ENCODE measurements at regions not wholly inside any gene's neighbourhood (a gene's known extent, or its start where the extent isn't known, plus 50 kb on each side); places are given as distances from the start of the nearest gene placed in this dataset.

DNA sequence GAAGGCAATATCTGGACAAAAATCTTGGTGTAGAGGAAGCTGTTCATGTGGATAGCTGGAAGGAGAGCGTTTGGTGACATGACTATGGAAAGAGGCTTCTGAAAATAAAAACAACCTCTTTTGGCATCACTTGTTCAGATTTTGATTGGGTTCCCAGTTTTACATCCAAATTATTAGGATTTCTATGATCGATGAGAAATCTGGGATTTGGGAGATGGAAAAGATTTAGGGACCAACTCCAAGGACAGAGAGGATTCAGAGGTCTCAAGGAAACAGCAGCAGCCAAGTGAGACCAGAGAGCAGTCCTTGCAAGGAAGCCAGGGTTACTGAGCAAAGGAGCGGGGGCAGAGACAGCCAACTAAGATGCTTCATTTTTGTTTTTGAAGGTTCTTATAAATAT, 441.7 kb downstream of the TRIB2 start:
- Histone ChIP-seq H3K4me1 (ENCODE audit: control insufficient read depth, insufficient read depth, low read length) (no peaks in the 10 kb centered on the region), H3K27ac (ENCODE audit: low read length) (no peak overlapping the region), H3K9me3 (ENCODE audit: control insufficient read depth, low read depth, low read length) (no peaks in the 10 kb centered on the region), H3K4me3 (ENCODE audit: low read length) (no peak overlapping the region), H3K36me3 (ENCODE audit: control insufficient read depth, insufficient read depth, low read length) (no peaks in the 10 kb centered on the region), H3K27me3 (ENCODE audit: control insufficient read depth, insufficient read depth, low read length) (no peaks in the 10 kb centered on the region)
- WGBS (ENCODE audit: insufficient coverage, low lambda C conversion rate), result 89% methylated on average over 1 of the region's 3 CpGs
- DNase-seq, result no peak

DNA sequence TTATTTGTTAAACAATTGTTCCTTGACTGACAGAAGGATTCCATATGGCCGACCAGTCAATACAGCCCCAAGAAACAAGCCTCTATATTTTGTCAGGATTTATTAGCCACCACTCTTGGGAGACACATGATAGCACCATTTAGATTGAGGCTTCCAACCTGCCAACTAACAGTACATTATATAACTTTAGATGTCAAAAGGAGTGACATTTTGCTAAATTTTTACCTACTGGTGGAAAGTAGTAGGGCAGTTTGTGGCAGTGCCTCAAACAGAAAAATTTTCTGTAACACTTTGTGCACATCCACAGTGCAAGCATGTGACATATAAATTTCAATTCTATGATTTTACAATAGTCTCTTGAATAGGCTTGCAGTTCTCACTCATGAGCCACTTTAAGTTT, 464.0 kb downstream of the TRIB2 start:
- H3K27ac ChIP-seq (ENCODE audit: low read length), result no peak overlapping the region
- no peaks in the 10 kb centered on the region for H3K27me3 ChIP-seq (ENCODE audit: control insufficient read depth, insufficient read depth, low read length)
- DNase-seq, result no peak
- H3K36me3 ChIP-seq (ENCODE audit: control insufficient read depth, insufficient read depth, low read length), result no peaks in the 10 kb centered on the region
- WGBS (ENCODE audit: insufficient coverage, low lambda C conversion rate), result no CpG with 5 or more reads among the region's 1 CpG
- no peaks in the 10 kb centered on the region for H3K9me3 ChIP-seq (ENCODE audit: control insufficient read depth, low read depth, low read length)
- no peaks in the 10 kb centered on the region for H3K4me1 ChIP-seq (ENCODE audit: control insufficient read depth, insufficient read depth, low read length)
- no peak overlapping the region for H3K4me3 ChIP-seq (ENCODE audit: low read length)

DNA sequence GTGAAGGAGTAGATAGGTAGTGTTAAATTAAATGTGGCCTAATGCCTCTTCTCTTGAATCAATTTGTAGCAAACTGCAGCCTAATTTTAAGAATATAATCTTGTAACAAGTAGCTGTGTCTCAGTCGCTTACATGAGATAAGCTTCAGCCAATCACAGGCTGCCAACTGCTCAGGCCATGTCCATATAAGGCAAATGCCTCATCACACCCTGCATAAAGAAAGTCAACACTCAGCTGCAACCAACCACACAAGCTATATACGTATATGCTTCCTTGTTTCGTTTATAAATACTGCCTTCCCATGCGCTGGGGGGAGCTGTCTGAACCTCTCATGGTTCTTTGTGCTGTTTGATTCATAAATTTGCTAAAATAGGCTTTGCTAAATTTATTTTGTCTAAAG, 476.3 kb downstream of the TRIB2 start:
- H3K36me3 ChIP-seq (ENCODE audit: control insufficient read depth, insufficient read depth, low read length), result no peaks in the 10 kb centered on the region
- no peaks in the 10 kb centered on the region for H3K4me1 ChIP-seq (ENCODE audit: control insufficient read depth, insufficient read depth, low read length)
- H3K4me3 ChIP-seq (ENCODE audit: low read length), result no peak overlapping the region
- H3K9me3 ChIP-seq (ENCODE audit: control insufficient read depth, low read depth, low read length), result no peaks in the 10 kb centered on the region
- DNase-seq, result no peak
- no peak overlapping the region for H3K27ac ChIP-seq (ENCODE audit: low read length)
- WGBS (ENCODE audit: insufficient coverage, low lambda C conversion rate), result 60% methylated on average over 1 of the region's 4 CpGs
- no peaks in the 10 kb centered on the region for H3K27me3 ChIP-seq (ENCODE audit: control insufficient read depth, insufficient read depth, low read length)

DNA sequence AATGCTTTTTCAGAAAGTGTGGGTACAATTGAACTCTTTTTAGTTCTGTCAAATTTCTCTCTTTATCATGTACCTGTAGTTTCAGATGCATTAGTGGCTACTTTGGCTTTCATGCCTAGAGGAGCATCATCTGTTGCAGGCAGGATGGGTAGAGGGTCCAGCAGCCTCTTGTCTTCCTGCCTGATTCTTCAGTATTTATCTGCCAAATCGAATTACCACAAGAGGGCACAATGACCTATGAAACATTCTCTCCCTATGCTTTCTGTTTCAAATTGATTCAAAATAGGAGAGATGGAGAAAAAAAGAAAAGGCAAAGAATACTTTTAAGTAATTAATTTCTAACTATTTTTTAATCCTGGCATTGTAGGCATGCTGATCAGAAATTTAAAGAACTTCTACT, 477.2 kb downstream of the TRIB2 start:
- WGBS (ENCODE audit: insufficient coverage, low lambda C conversion rate), result no CpG with 5 or more reads among the region's 1 CpG
- Histone ChIP-seq H3K36me3 (ENCODE audit: control insufficient read depth, insufficient read depth, low read length) (no peaks in the 10 kb centered on the region), H3K9me3 (ENCODE audit: control insufficient read depth, low read depth, low read length) (no peaks in the 10 kb centered on the region), H3K4me3 (ENCODE audit: low read length) (no peak overlapping the region), H3K27me3 (ENCODE audit: control insufficient read depth, insufficient read depth, low read length) (no peaks in the 10 kb centered on the region), H3K27ac (ENCODE audit: low read length) (no peak overlapping the region), H3K4me1 (ENCODE audit: control insufficient read depth, insufficient read depth, low read length) (no peaks in the 10 kb centered on the region)
- DNase-seq, result peak in 1 of 2 donors; percentile 4

DNA sequence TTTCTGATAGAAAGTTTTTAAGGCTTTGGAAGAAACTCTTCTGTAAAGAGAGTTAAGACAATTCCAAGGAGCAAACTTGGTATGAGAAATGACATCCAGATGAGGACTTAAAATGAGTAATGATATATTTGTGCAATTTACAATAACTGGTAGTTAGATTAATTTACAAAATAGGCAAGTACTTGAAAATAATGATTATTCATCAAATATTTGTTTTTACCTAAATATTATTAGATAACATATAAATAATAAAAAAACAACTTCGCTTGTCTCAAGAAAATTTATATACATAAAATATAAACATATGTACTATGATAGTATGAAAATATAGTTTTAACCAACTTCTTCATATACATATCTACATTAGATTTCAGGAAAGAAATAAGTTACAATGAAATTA, 478.5 kb downstream of the TRIB2 start:
- WGBS (ENCODE audit: insufficient coverage, low lambda C conversion rate), result 80% methylated on average over 1 of the region's 1 CpG
- Histone ChIP-seq H3K27me3 (ENCODE audit: control insufficient read depth, insufficient read depth, low read length) (no peaks in the 10 kb centered on the region), H3K36me3 (ENCODE audit: control insufficient read depth, insufficient read depth, low read length) (no peaks in the 10 kb centered on the region), H3K9me3 (ENCODE audit: control insufficient read depth, low read depth, low read length) (no peaks in the 10 kb centered on the region), H3K27ac (ENCODE audit: low read length) (no peak overlapping the region), H3K4me3 (ENCODE audit: low read length) (no peak overlapping the region), H3K4me1 (ENCODE audit: control insufficient read depth, insufficient read depth, low read length) (no peaks in the 10 kb centered on the region)
- no peak for DNase-seq

DNA sequence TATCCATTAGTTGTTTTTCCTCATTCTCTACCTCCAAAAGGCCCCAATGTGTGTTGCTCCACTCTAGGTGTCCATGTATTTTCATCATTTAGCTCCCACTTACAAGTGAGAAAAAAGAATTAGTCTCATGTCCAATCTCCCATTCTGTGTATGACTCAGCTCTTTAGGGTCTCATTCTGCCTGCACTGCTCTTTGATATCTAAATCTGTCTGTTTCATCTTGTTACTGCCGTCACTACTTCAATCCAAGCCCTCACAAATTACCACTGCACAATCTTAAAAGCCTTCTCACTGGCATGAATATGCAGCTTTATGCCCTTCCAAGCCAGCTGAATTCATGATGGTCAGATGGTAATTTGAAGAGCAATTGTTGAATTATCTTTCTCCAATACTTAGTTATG, 480.5 kb downstream of the TRIB2 start:
- Histone ChIP-seq H3K27ac (ENCODE audit: low read length) (no peak overlapping the region), H3K4me1 (ENCODE audit: control insufficient read depth, insufficient read depth, low read length) (no peaks in the 10 kb centered on the region), H3K4me3 (ENCODE audit: low read length) (no peak overlapping the region), H3K9me3 (ENCODE audit: control insufficient read depth, low read depth, low read length) (no peaks in the 10 kb centered on the region), H3K27me3 (ENCODE audit: control insufficient read depth, insufficient read depth, low read length) (no peaks in the 10 kb centered on the region), H3K36me3 (ENCODE audit: control insufficient read depth, insufficient read depth, low read length) (no peaks in the 10 kb centered on the region)
- WGBS (ENCODE audit: insufficient coverage, low lambda C conversion rate), result no CpG with 5 or more reads among the region's 1 CpG
- DNase-seq, result no peak

DNA sequence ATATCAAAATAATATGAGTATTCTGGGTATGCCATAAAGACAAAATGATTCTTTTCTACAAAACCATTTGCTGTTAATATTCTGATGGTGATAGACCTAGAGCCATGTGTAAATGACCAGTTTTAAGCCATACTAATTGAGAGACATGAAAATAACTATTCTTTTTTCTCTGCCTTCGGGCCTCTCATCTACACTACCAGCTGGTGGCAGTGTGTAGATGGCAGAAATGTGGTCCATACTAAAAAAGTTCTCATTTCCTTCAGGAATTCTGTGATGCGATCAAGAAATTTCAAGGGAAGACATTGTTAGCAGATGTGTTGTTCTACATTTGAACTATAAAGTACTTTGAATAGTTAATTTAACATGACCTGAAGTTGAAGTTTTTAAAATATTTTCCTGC, 485.2 kb downstream of the TRIB2 start:
- DNase-seq, result no peak
- 88% methylated on average over 1 of the region's 2 CpGs for whole genome bisulfite sequencing (ENCODE audit: insufficient coverage, low lambda C conversion rate)
- H3K27me3 ChIP-seq (ENCODE audit: control insufficient read depth, insufficient read depth, low read length), result no peaks in the 10 kb centered on the region
- H3K36me3 ChIP-seq (ENCODE audit: control insufficient read depth, insufficient read depth, low read length), result no peaks in the 10 kb centered on the region
- no peak overlapping the region for H3K27ac ChIP-seq (ENCODE audit: low read length)
- no peaks in the 10 kb centered on the region for H3K4me1 ChIP-seq (ENCODE audit: control insufficient read depth, insufficient read depth, low read length)
- H3K9me3 ChIP-seq (ENCODE audit: control insufficient read depth, low read depth, low read length), result no peaks in the 10 kb centered on the region
- no peak overlapping the region for H3K4me3 ChIP-seq (ENCODE audit: low read length)

DNA sequence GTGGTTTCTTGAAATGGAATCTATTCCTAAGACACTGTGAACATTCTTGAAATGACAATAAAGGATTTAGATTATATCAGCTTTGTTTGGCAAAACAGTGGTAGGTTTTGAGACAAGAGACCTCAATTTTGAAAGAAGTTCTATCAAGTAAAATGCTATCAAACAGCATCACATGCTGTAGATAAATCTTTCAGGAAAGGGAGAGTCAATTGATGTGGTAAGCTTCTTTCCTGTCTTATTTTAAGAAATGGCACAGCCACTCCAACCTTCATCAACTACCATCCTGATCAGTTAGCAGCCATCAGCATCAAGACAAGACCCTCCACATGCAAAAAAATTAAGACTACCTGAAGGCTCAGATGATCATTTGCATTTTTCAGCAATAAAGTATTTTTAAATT, 495.4 kb downstream of the TRIB2 start:
- no peaks in the 10 kb centered on the region for H3K4me1 ChIP-seq (ENCODE audit: control insufficient read depth, insufficient read depth, low read length)
- H3K27me3 ChIP-seq (ENCODE audit: control insufficient read depth, insufficient read depth, low read length), result no peaks in the 10 kb centered on the region
- H3K36me3 ChIP-seq (ENCODE audit: control insufficient read depth, insufficient read depth, low read length), result no peaks in the 10 kb centered on the region
- no peak overlapping the region for H3K4me3 ChIP-seq (ENCODE audit: low read length)
- H3K9me3 ChIP-seq (ENCODE audit: control insufficient read depth, low read depth, low read length), result no peaks in the 10 kb centered on the region
- no peak overlapping the region for H3K27ac ChIP-seq (ENCODE audit: low read length)
- DNase-seq, result no peak

DNA sequence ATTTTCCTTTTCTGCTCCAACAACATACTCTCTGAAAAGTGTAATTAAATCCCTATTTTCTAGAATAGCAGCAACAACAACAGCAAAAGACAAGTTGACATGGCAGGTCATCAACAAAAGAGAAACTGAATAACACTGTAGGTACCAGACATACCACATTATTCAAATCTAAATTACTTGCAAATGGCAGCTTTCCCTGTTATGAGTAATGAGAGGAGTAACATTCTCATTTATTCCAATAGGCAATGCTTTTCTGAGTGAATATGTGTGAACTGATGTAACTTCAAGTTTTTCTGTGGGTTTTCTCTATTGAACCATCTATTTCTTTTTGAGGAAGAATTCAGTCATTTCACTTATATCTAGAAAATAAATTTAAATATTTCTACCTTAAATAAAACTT, 501.5 kb downstream of the TRIB2 start:
- Histone ChIP-seq H3K27ac (ENCODE audit: low read length) (no peak overlapping the region), H3K9me3 (ENCODE audit: control insufficient read depth, low read depth, low read length) (no peaks in the 10 kb centered on the region), H3K4me1 (ENCODE audit: control insufficient read depth, insufficient read depth, low read length) (no peaks in the 10 kb centered on the region), H3K4me3 (ENCODE audit: low read length) (no peak overlapping the region), H3K36me3 (ENCODE audit: control insufficient read depth, insufficient read depth, low read length) (no peaks in the 10 kb centered on the region), H3K27me3 (ENCODE audit: control insufficient read depth, insufficient read depth, low read length) (no peaks in the 10 kb centered on the region)
- no peak for DNase-seq

DNA sequence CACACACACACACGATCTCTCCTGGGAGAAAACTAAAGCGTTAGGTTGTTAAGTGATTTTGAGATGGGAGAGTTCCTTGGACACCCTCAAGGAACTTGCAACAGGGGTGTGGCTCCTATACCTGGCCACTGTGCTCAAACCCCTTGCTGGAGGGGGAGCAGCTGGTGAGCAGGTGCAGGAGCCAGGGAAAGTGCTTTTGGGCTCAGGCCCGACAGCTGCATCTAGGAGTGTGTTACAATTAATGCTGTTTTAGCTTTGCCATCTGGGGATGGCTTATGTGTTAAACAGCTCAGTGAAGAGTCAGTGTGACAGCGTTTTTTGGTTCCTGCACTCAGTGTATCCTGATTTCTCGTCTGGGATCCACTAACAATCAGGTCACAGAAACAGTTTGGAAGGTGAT, 510.8 kb downstream of the TRIB2 start:
- Histone ChIP-seq H3K4me3 (ENCODE audit: low read length) (no peak overlapping the region), H3K9me3 (ENCODE audit: control insufficient read depth, low read depth, low read length) (no peaks in the 10 kb centered on the region), H3K4me1 (ENCODE audit: control insufficient read depth, insufficient read depth, low read length) (no peaks in the 10 kb centered on the region), H3K36me3 (ENCODE audit: control insufficient read depth, insufficient read depth, low read length) (no peaks in the 10 kb centered on the region), H3K27me3 (ENCODE audit: control insufficient read depth, insufficient read depth, low read length) (no peaks in the 10 kb centered on the region), H3K27ac (ENCODE audit: low read length) (no peak overlapping the region)
- no CpG with 5 or more reads among the region's 5 CpGs for WGBS (ENCODE audit: insufficient coverage, low lambda C conversion rate)
- DNase-seq, result no peak

DNA sequence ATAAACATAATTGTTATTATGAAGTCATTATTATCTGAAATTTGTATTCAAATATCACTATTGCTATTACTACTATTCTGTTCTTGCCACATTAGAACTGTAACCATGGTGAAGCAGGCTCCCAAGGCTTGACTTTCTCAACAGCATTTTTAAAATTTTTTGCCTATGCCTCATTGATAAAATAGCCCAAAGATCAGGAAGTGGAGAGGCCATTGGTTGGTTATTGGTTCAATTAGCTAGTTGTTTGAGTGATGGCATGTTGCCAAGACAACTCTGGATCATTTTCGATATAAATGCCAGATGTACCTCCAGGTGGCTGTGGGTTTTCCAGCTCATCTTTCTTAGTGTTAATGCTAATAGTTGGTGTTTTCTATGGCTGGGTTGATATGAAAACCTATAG, 513.5 kb downstream of the TRIB2 start:
- DNase-seq, result no peak
- Histone ChIP-seq H3K36me3 (ENCODE audit: control insufficient read depth, insufficient read depth, low read length) (no peaks in the 10 kb centered on the region), H3K27ac (ENCODE audit: low read length) (no peak overlapping the region), H3K9me3 (ENCODE audit: control insufficient read depth, low read depth, low read length) (no peaks in the 10 kb centered on the region), H3K4me3 (ENCODE audit: low read length) (no peak overlapping the region), H3K4me1 (ENCODE audit: control insufficient read depth, insufficient read depth, low read length) (no peaks in the 10 kb centered on the region), H3K27me3 (ENCODE audit: control insufficient read depth, insufficient read depth, low read length) (no peaks in the 10 kb centered on the region)
- WGBS (ENCODE audit: insufficient coverage, low lambda C conversion rate), result no CpG with 5 or more reads among the region's 1 CpG

DNA sequence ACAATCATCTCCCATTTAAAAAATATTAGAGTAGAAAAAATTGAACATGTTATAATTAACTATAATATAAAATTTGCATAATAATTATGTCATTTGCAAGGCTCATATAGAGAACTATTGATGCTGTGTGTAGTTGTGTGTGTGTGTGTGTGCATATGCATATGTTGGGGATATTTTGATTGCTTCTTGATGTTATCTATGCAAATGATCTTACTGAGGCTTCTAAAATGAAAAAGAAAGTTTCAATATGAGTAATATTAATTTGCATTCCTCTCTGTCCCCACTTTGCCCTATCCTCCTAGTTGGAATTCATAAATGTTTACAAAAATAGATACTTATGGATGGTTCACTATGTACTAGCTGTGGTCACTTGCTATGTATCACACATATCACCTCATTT, 523.3 kb downstream of the TRIB2 start:
- H3K36me3 ChIP-seq (ENCODE audit: control insufficient read depth, insufficient read depth, low read length), result no peaks in the 10 kb centered on the region
- no peak overlapping the region for H3K4me3 ChIP-seq (ENCODE audit: low read length)
- H3K4me1 ChIP-seq (ENCODE audit: control insufficient read depth, insufficient read depth, low read length), result no peaks in the 10 kb centered on the region
- DNase-seq, result no peak
- H3K27me3 ChIP-seq (ENCODE audit: control insufficient read depth, insufficient read depth, low read length), result no peaks in the 10 kb centered on the region
- H3K27ac ChIP-seq (ENCODE audit: low read length), result no peak overlapping the region
- no peaks in the 10 kb centered on the region for H3K9me3 ChIP-seq (ENCODE audit: control insufficient read depth, low read depth, low read length)
